ENCODE measurements at regions not wholly inside any gene's neighbourhood (a gene's known extent, or its start where the extent isn't known, plus 50 kb on each side); places are given as distances from the start of the nearest gene placed in this dataset.

GRCh38 chr3:21960033-21960432 is 209.0 kb upstream of the ZNF385D start:
- DNase-seq (ENCODE audit: low read depth in 1 of 2, low spot score in 2 of 2) (no peak), FAIRE-seq (no peak)
- Histone ChIP-seq H3K23me2 (ENCODE audit: low read depth, low read length) (no peaks in the 10 kb centered on the region), H3K9me3 (ENCODE audit: insufficient read depth in 2 of 2, low read depth in 1 of 2, low read length in 1 of 2) (no peaks in the 10 kb centered on the region), H3K36me3 (ENCODE audit: control insufficient read depth in 2 of 4, insufficient read depth in 4 of 4, low read length in 3 of 4) (no peaks in the 10 kb centered on the region), H4K5ac (ENCODE audit: insufficient read length, low read depth, low read length) (no peak overlapping the region), H2BK15ac (ENCODE audit: low read length) (no peak overlapping the region), H3K18ac (ENCODE audit: extremely low read depth, low read length) (no peak overlapping the region), H3K4me2 (ENCODE audit: insufficient read depth in 1 of 2, low read depth in 2 of 2, low read length in 2 of 2) (no peak overlapping the region), H3K79me1 (ENCODE audit: low read depth, low read length) (no peaks in the 10 kb centered on the region), H3K14ac (ENCODE audit: insufficient read length) (no peak overlapping the region), H2BK12ac (ENCODE audit: low read depth, low read length) (no peak overlapping the region), H3K4ac (replicated peaks; ENCODE audit: insufficient read length, low read depth, low read length) (no peak overlapping the region), H2AK5ac (ENCODE audit: low read depth, low read length) (no peak overlapping the region), H2BK5ac (ENCODE audit: low read depth, low read length) (no peak overlapping the region), H2BK20ac (ENCODE audit: low read length) (no peak overlapping the region), H3K4me1 (replicated peaks in 1 of 4; ENCODE audit: control insufficient read depth in 3 of 4, insufficient read depth in 4 of 4, low read length in 3 of 4) (no peaks in the 10 kb centered on the region), H3K27ac (ENCODE audit: low read depth, low read length) (no peak overlapping the region), H3K79me2 (ENCODE audit: control insufficient read depth in 1 of 2, insufficient read depth in 2 of 2, low read length in 2 of 2) (no peaks in the 10 kb centered on the region), H4K20me1 (replicated peaks in 1 of 2; ENCODE audit: control insufficient read depth in 1 of 2, insufficient read depth in 2 of 2, low read length in 2 of 2) (no peaks in the 10 kb centered on the region), H2AFZ (ENCODE audit: low read length) (no peak overlapping the region), H4K91ac (replicated peaks; ENCODE audit: insufficient read length, low read length) (no peak overlapping the region), H3K4me3 (ENCODE audit: extremely low read depth in 1 of 4, insufficient read depth in 2 of 4, low read depth in 3 of 4, low read length in 4 of 4) (no peak overlapping the region), H3K27me3 (replicated peaks in 1 of 4; ENCODE audit: control insufficient read depth in 3 of 4, extremely low read depth in 1 of 4, insufficient read depth in 3 of 4, low read length in 3 of 4) (no peaks in the 10 kb centered on the region), H3K9ac (replicated peaks in 1 of 4; ENCODE audit: extremely low read depth in 1 of 4, low read depth in 3 of 4, low read length in 3 of 4) (no peak overlapping the region), H4K8ac (ENCODE audit: extremely low read depth, insufficient read depth, low read length) (no peak overlapping the region), H3K23ac (ENCODE audit: insufficient read length) (no peak overlapping the region), H2BK120ac (replicated peaks; ENCODE audit: low read depth, low read length) (no peak overlapping the region), H3K56ac (replicated peaks; ENCODE audit: insufficient read length, low read depth, low read length) (no peak overlapping the region)
- ChIA-PET POLR2A (ENCODE audit: partially characterized antibody) (no interaction called here), CTCF (ENCODE audit: partially characterized antibody) (interaction anchor here (0.6 to 0.7 kb wide), 2 partner anchors 309 to 1838 kb away, joined by 3 to 4 read pairs; no protein-coding TSS in a partner anchor)
- 25% methylated on average over 1 of the region's 1 CpG; no CpG with 5 or more reads in 1 of the 2 experiments for WGBS, 2 experiments (ENCODE audit: extremely low coverage in 1 of 2, insufficient coverage in 1 of 2, insufficient read length in 1 of 2, insufficient replicate concordance in 2 of 2, low coverage in 1 of 2, low lambda C conversion rate in 2 of 2, missing lambda C conversion rate in 1 of 2)
- TF ChIP-seq GABPA (IDR thresholded peaks at IDR 0.05; ENCODE audit: borderline replicate concordance, insufficient read depth, low read length) = no peak
- no peak for TF ChIP-seq CREB1 (IDR thresholded peaks at IDR 0.05)
- TF ChIP-seq JUND (IDR thresholded peaks at IDR 0.05; ENCODE audit: low read length) = no peak
- TF ChIP-seq NRF1 (IDR thresholded peaks at IDR 0.05; ENCODE audit: low read depth, low read length) = no peak
- TF ChIP-seq RBBP5 (IDR thresholded peaks at IDR 0.05; ENCODE audit: borderline replicate concordance, low read depth, low read length) = no peak
- TF ChIP-seq MAFK (IDR thresholded peaks at IDR 0.05; ENCODE audit: low read depth, low read length) = no peak
- no peak for TF ChIP-seq ZNF274 (IDR thresholded peaks at IDR 0.05; ENCODE audit: borderline replicate concordance, extremely low read depth, low read length)
- TF ChIP-seq RFX5 (IDR thresholded peaks at IDR 0.05; ENCODE audit: borderline replicate concordance, low read depth, low read length) = no peak
- no peak for TF ChIP-seq SIN3A (conservative IDR thresholded peaks at IDR 0.05 in 1 of 2, IDR thresholded peaks at IDR 0.05 in 1 of 2; ENCODE audit: low read depth in 1 of 2, low read length in 2 of 2)
- no peak for TF ChIP-seq MAX (IDR thresholded peaks at IDR 0.05)
- no peak for TF ChIP-seq NANOG (IDR thresholded peaks at IDR 0.05; ENCODE audit: insufficient read depth, low read depth, low read length, poor library complexity, severe bottlenecking)
- TF ChIP-seq EP300 (IDR thresholded peaks at IDR 0.05; ENCODE audit: borderline replicate concordance in 1 of 2, low read depth in 2 of 2, low read length in 2 of 2) = no peak
- no peak for TF ChIP-seq CHD2 (IDR thresholded peaks at IDR 0.05; ENCODE audit: low read length)
- TF ChIP-seq YY1 (IDR thresholded peaks at IDR 0.05; ENCODE audit: low read depth, low read length) = no peak
- TF ChIP-seq SP4 (IDR thresholded peaks at IDR 0.05; ENCODE audit: low read length) = no peak
- no peak for TF ChIP-seq CEBPB (IDR thresholded peaks at IDR 0.05; ENCODE audit: low read depth, low read length)

All from H1 (cell line).